ENCODE measurements at regions not wholly inside any gene's neighbourhood (a gene's known extent, or its start where the extent isn't known, plus 50 kb on each side); places are given as distances from the start of the nearest gene placed in this dataset.

GRCh38 chr1:213715182-213715581, 272.6 kb upstream of the PROX1 start:
- Histone ChIP-seq H3K27ac (no peak overlapping the region), H3K4me1 (no peaks in the 10 kb centered on the region), H3K27me3 (no peaks in the 10 kb centered on the region), H3K9me3 (no peaks in the 10 kb centered on the region), H3K36me3 (no peaks in the 10 kb centered on the region), H3K4me3 (no peak overlapping the region)
- ATAC-seq (ENCODE audit: low FRiP score in 2 of 2) (no peak), DNase-seq (no peak)
- TF ChIP-seq POLR2A (IDR thresholded peaks at IDR 0.05) = no peak
- TF ChIP-seq EP300 (IDR thresholded peaks at IDR 0.05) = no peak
- TF ChIP-seq POLR2AphosphoS5 (IDR thresholded peaks at IDR 0.05) = no peak
- TF ChIP-seq CTCF (IDR thresholded peaks at IDR 0.05) = no peak
- WGBS, 2 donors = 76 to 81% methylated on average over 1 of the region's 1 CpG

GRCh38 chr1:213719462-213719861, 268.3 kb upstream of the PROX1 start:
- 56 to 65% methylated on average over 5 of the region's 5 CpGs for WGBS, 2 donors
- TF ChIP-seq EP300 (IDR thresholded peaks at IDR 0.05) (no peak), POLR2AphosphoS5 (IDR thresholded peaks at IDR 0.05) (no peak), POLR2A (IDR thresholded peaks at IDR 0.05) (no peak), CTCF (IDR thresholded peaks at IDR 0.05) (no peak)
- Histone ChIP-seq H3K36me3 (no peaks in the 10 kb centered on the region), H3K4me1 (no peaks in the 10 kb centered on the region), H3K9me3 (no peaks in the 10 kb centered on the region), H3K4me3 (no peak overlapping the region), H3K27ac (no peak overlapping the region), H3K27me3 (no peaks in the 10 kb centered on the region)
- ATAC-seq (ENCODE audit: low FRiP score in 2 of 2) = no peak
- no peak for DNase-seq

- 63 to 69% methylated on average over 5 of the region's 5 CpGs for WGBS, 2 donors
- Histone ChIP-seq H3K4me1 (peaks cover 0 to 3% (median 0%) of the 10 kb centered on the region in 4 donors), H3K27me3 (no peaks in the 10 kb centered on the region), H3K36me3 (no peaks in the 10 kb centered on the region), H3K4me3 (no peak overlapping the region), H3K9me3 (no peaks in the 10 kb centered on the region), H3K27ac (no peak overlapping the region)
- no peak for TF ChIP-seq POLR2A (IDR thresholded peaks at IDR 0.05)
- DNase-seq = no peak
- ATAC-seq (ENCODE audit: low FRiP score in 2 of 2) = no peak
These were observed 267.7 kb upstream of the PROX1 start for GRCh38 chr1:213720032-213720431.

- no peak for DNase-seq
- no peaks in the 10 kb centered on the region for H3K9me3 ChIP-seq
- H3K4me3 ChIP-seq = no peak overlapping the region
- WGBS, 2 donors = 49 to 63% methylated on average over 2 of the region's 2 CpGs
- H3K27ac ChIP-seq = no peak overlapping the region
- H3K36me3 ChIP-seq = no peaks in the 10 kb centered on the region
- H3K27me3 ChIP-seq = no peaks in the 10 kb centered on the region
- TF ChIP-seq POLR2A (IDR thresholded peaks at IDR 0.05) (no peak), POLR2AphosphoS5 (IDR thresholded peaks at IDR 0.05) (no peak), EP300 (IDR thresholded peaks at IDR 0.05) (no peak), CTCF (IDR thresholded peaks at IDR 0.05) (no peak)
- ATAC-seq (ENCODE audit: low FRiP score in 2 of 2) = no peak
- H3K4me1 ChIP-seq = peaks cover 0 to 8% (median 0%) of the 10 kb centered on the region in 4 donors
These were observed 264.6 kb upstream of the PROX1 start for GRCh38 chr1:213723187-213723586.

GRCh38 chr1:213724640-213725536, 262.9 kb upstream of the PROX1 start:
- WGBS, 2 donors = 24 to 25% methylated on average over 14 of the region's 14 CpGs
- Histone ChIP-seq H3K36me3 (no peaks in the 10 kb centered on the region), H3K27me3 (no peaks in the 10 kb centered on the region), H3K4me1 (peaks cover 0 to 8% (median 0%) of the 10 kb centered on the region in 4 donors), H3K27ac (no peak overlapping the region), H3K4me3 (no peak overlapping the region), H3K9me3 (no peaks in the 10 kb centered on the region)
- TF ChIP-seq CTCF (IDR thresholded peaks at IDR 0.05) = no peak
- TF ChIP-seq EP300 (IDR thresholded peaks at IDR 0.05) = no peak
- TF ChIP-seq POLR2A (IDR thresholded peaks at IDR 0.05) = no peak
- no peak for TF ChIP-seq POLR2AphosphoS5 (IDR thresholded peaks at IDR 0.05)
- DNase-seq (peak; percentile 13 to 24), ATAC-seq (ENCODE audit: low FRiP score in 2 of 2) (peak; percentile 54 to 66)
